ENCODE measurements at regions not wholly inside any gene's neighbourhood (a gene's known extent, or its start where the extent isn't known, plus 50 kb on each side); places are given as distances from the start of the nearest gene placed in this dataset.

DNA sequence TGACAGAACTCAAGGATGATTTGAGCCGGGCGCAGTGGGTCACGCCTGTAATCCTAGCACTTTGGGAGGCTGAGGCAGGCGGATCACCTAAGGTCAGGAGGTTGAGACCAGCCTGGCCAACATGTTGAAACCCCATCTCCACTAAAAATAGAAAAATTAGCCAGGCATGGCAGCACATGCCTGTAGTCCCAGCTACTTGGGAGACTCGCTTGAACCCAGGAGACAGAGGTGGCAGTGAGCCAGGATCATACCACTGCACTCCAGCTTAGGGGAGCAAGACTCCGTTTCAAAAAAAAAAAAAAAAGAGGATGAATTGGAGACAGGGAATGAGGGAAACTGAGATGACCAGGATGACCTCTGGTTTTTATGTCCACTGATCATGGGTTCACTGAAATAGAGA is 60.4 kb upstream of the CDIN1 start:
- no peak for DNase-seq
- no peaks in the 10 kb centered on the region for H3K9me3 Mint-ChIP-seq
- peaks cover 0 to 4% of the 10 kb centered on the region in 2 donors for H3K27me3 Mint-ChIP-seq
- no peaks in the 10 kb centered on the region for H3K4me1 Mint-ChIP-seq
- no peak overlapping the region for H3K4me3 Mint-ChIP-seq
- no peak overlapping the region for H3K27ac Mint-ChIP-seq
- no peak for ATAC-seq (replicated peaks)
- no peaks in the 10 kb centered on the region for H3K36me3 Mint-ChIP-seq

DNA sequence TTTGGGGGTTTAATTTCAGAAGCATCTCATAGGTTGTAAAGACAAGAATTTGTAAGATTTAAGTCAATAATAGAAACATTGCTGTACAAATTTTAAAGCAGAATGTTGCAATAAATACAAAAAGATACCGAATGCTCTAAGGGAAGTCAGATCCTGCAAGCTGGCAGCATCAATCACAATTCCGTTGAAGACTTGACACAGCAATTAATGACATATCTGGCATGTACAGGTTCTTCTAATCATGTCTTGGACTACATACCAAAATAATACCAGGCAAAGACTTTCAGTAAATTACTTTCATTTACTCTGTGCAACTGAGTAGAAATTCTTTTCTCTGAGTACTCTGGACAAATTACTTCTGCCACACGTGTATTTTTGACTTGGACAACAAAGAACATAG is 54.0 kb upstream of the CDIN1 start:
- peaks cover 0 to 10% of the 10 kb centered on the region in 2 donors for H3K27me3 Mint-ChIP-seq
- DNase-seq (no peak), ATAC-seq (replicated peaks) (no peak)
- no peak overlapping the region for H3K27ac Mint-ChIP-seq
- H3K4me1 Mint-ChIP-seq = peaks cover 5 to 10% of the 10 kb centered on the region in 2 donors
- peaks cover 0 to 2% of the 10 kb centered on the region in 2 donors for H3K9me3 Mint-ChIP-seq
- H3K36me3 Mint-ChIP-seq = no peaks in the 10 kb centered on the region
- no peak overlapping the region for H3K4me3 Mint-ChIP-seq

GRCh38 chr15:36527235-36528162 is 51.9 kb upstream of the CDIN1 start:
- Mint-ChIP-seq H3K9me3 (peaks cover 0 to 2% of the 10 kb centered on the region in 2 donors), H3K36me3 (no peaks in the 10 kb centered on the region), H3K27ac (no peak overlapping the region), H3K27me3 (peaks cover 5 to 10% of the 10 kb centered on the region in 2 donors), H3K4me3 (no peak overlapping the region), H3K4me1 (peaks cover 5 to 10% of the 10 kb centered on the region in 2 donors)
- DNase-seq (no peak), ATAC-seq (replicated peaks) (no peak)

- H3K36me3 Mint-ChIP-seq = no peaks in the 10 kb centered on the region
- peaks cover 1 to 9% of the 10 kb centered on the region in 2 donors for H3K27me3 Mint-ChIP-seq
- H3K9me3 Mint-ChIP-seq = no peaks in the 10 kb centered on the region
- peak; percentile 3 for DNase-seq
- H3K4me3 Mint-ChIP-seq = no peak overlapping the region
- peaks cover 5 to 10% of the 10 kb centered on the region in 2 donors for H3K4me1 Mint-ChIP-seq
- no peak overlapping the region for H3K27ac Mint-ChIP-seq
- peak; percentile 77 to 92 for ATAC-seq (replicated peaks)
Measured at GRCh38 chr15:36529296-36530011, 50.0 kb upstream of the CDIN1 start.
